ENCODE measurements at regions not wholly inside any gene's neighbourhood (a gene's known extent, or its start where the extent isn't known, plus 50 kb on each side); places are given as distances from the start of the nearest gene placed in this dataset.
A peak's percentile ranks its signal among the peaks of the same experiment; 100 is the strongest.
"Not testable (repeated sequence)": the region's sequence is repeated elsewhere in the genome, so short reads cannot be mapped to it uniquely, and the experiment has no call there.

GRCh38 chrX:131157656-131158055, 99.5 kb downstream of the ARHGAP36 start:
- H3K9ac ChIP-seq (ENCODE audit: low read length); H3K4me3 Mint-ChIP-seq (ENCODE audit: unreplicated experiment); H3K27ac Mint-ChIP-seq (ENCODE audit: unreplicated experiment); H3K4me1 Mint-ChIP-seq (ENCODE audit: low read depth, unreplicated experiment); H3K36me3 ChIP-seq (ENCODE audit: insufficient read depth, low read length); H4K20me1 ChIP-seq (ENCODE audit: insufficient read depth, low read length); H3K36me3 Mint-ChIP-seq (ENCODE audit: low read depth, unreplicated experiment); H3K27me3 ChIP-seq (ENCODE audit: insufficient read depth, low read length); H3K4me3 ChIP-seq (ENCODE audit: insufficient read depth, low read depth, low read length); H3K27me3 Mint-ChIP-seq (ENCODE audit: low read depth, unreplicated experiment); H3K79me2 ChIP-seq (ENCODE audit: insufficient read depth, low read length); FAIRE-seq; DNase-seq (ENCODE audit: low read depth); H3K27ac ChIP-seq (ENCODE audit: low read depth, low read length); H3K4me2 ChIP-seq (ENCODE audit: low read length); H3K9me3 ChIP-seq (ENCODE audit: insufficient read depth, low read depth, low read length); H3K4me1 ChIP-seq (ENCODE audit: insufficient read depth, low read length); H3K9me3 Mint-ChIP-seq (ENCODE audit: unreplicated experiment); H2AFZ ChIP-seq (ENCODE audit: low read depth, low read length): not testable (repeated sequence)

- H3K27ac ChIP-seq (ENCODE audit: low read depth, low read length), result no peak overlapping the region
- TF ChIP-seq EZH2 (IDR thresholded peaks at IDR 0.05; ENCODE audit: insufficient read depth, low read length) (no peak), CTCF (IDR thresholded peaks at IDR 0.05; ENCODE audit: insufficient read depth, low read depth, low read length) (no peak)
- no peak overlapping the region for H3K4me3 Mint-ChIP-seq (ENCODE audit: unreplicated experiment)
- no peaks in the 10 kb centered on the region for H3K27me3 Mint-ChIP-seq (ENCODE audit: low read depth, unreplicated experiment)
- no peaks in the 10 kb centered on the region for H3K36me3 Mint-ChIP-seq (ENCODE audit: low read depth, unreplicated experiment)
- H3K27me3 ChIP-seq (ENCODE audit: insufficient read depth, low read length), result no peaks in the 10 kb centered on the region
- H3K27ac Mint-ChIP-seq (ENCODE audit: unreplicated experiment), result no peak overlapping the region
- no peaks in the 10 kb centered on the region for H3K36me3 ChIP-seq (ENCODE audit: insufficient read depth, low read length)
- DNase-seq (ENCODE audit: low read depth) (no peak), FAIRE-seq (peak; percentile 86)
- no peak overlapping the region for H3K4me3 ChIP-seq (ENCODE audit: insufficient read depth, low read depth, low read length)
- H2AFZ ChIP-seq (ENCODE audit: low read depth, low read length), result no peak overlapping the region
- H3K4me2 ChIP-seq (ENCODE audit: low read length), result no peak overlapping the region
- H4K20me1 ChIP-seq (ENCODE audit: insufficient read depth, low read length), result no peaks in the 10 kb centered on the region
- no peak overlapping the region for H3K9ac ChIP-seq (ENCODE audit: low read length)
- H3K9me3 ChIP-seq (ENCODE audit: insufficient read depth, low read depth, low read length), result no peaks in the 10 kb centered on the region
- no peaks in the 10 kb centered on the region for H3K79me2 ChIP-seq (ENCODE audit: insufficient read depth, low read length)
- no peaks in the 10 kb centered on the region for H3K9me3 Mint-ChIP-seq (ENCODE audit: unreplicated experiment)
- no peaks in the 10 kb centered on the region for H3K4me1 ChIP-seq (ENCODE audit: insufficient read depth, low read length)
- H3K4me1 Mint-ChIP-seq (ENCODE audit: low read depth, unreplicated experiment), result no peaks in the 10 kb centered on the region
Measured at GRCh38 chrX:131146702-131147101, 88.6 kb downstream of the ARHGAP36 start.
